Vagina (tissue), 2 donors: ENCODE measurements at regions not wholly inside any gene's neighbourhood (a gene's known extent, or its start where the extent isn't known, plus 50 kb on each side); places are given as distances from the start of the nearest gene placed in this dataset.

Source experiments
- POLR2A ChIP-seq, 2 donors: fragments of 450-650 bp; IDR thresholded peaks; one replicate each; pipeline ENCODE4 v1.6.1; 2017; ENCODE audit warnings: antibody characterized with exemption in 2 of 2, mild to moderate bottlenecking in 2 of 2, moderate library complexity in 2 of 2
- POLR2AphosphoS5 ChIP-seq, 2 donors: sonication (generic); formaldehyde crosslinking; IDR thresholded peaks; one replicate each; pipeline ENCODE4 v1.9.0; 2017; ENCODE audit warnings: antibody characterized with exemption in 2 of 2, mild to moderate bottlenecking in 2 of 2, low read depth in 1 of 2; ENCODE audit not compliant: insufficient read depth in 1 of 2
- TF ChIP-seq, protein P1 (sequence below), 3 experiments: fragments of 450-650 bp in 2 of 3; fragments of 200-600 bp in 1 of 3; sonication (generic) in 1 of 3; IDR thresholded peaks; one replicate each; pipeline ENCODE4 v1.5.1; 2017 to 2019; ENCODE audit warnings: antibody characterized with exemption in 3 of 3, mild to moderate bottlenecking in 2 of 3, moderate library complexity in 2 of 3

GRCh38 chr4:18859468-18859867, 837.9 kb upstream of the LCORL start:
- TF ChIP-seq, protein P1, sequence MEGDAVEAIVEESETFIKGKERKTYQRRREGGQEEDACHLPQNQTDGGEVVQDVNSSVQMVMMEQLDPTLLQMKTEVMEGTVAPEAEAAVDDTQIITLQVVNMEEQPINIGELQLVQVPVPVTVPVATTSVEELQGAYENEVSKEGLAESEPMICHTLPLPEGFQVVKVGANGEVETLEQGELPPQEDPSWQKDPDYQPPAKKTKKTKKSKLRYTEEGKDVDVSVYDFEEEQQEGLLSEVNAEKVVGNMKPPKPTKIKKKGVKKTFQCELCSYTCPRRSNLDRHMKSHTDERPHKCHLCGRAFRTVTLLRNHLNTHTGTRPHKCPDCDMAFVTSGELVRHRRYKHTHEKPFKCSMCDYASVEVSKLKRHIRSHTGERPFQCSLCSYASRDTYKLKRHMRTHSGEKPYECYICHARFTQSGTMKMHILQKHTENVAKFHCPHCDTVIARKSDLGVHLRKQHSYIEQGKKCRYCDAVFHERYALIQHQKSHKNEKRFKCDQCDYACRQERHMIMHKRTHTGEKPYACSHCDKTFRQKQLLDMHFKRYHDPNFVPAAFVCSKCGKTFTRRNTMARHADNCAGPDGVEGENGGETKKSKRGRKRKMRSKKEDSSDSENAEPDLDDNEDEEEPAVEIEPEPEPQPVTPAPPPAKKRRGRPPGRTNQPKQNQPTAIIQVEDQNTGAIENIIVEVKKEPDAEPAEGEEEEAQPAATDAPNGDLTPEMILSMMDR (IDR thresholded peaks at IDR 0.05): no peak
- TF ChIP-seq POLR2A (IDR thresholded peaks at IDR 0.05): no peak
- no peak for TF ChIP-seq POLR2AphosphoS5 (IDR thresholded peaks at IDR 0.05; ENCODE audit: insufficient read depth in 1 of 2, low read depth in 1 of 2)
